ENCODE measurements at regions not wholly inside any gene's neighbourhood (a gene's known extent, or its start where the extent isn't known, plus 50 kb on each side); places are given as distances from the start of the nearest gene placed in this dataset.
"Not testable (repeated sequence)": the region's sequence is repeated elsewhere in the genome, so short reads cannot be mapped to it uniquely, and the experiment has no call there.

DNA sequence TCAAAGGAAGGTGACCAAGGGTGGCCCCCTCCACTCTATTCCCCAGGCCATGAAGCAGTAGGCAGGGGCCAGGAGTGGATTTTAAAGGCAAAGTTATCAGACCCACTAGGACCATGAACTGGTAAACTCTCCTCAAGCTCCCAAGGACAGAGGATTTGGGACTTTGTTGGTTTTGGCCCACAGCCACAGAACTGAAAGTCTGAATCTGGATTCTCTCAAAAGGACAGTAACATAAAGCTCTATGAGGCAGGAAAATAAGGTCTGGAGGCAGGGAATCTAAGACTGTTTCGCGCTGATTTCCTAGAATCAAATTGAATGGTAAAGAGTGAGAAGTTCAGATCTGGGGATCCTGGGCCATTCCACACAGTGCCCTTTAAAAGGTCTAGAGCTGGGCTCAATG, 91.3 kb upstream of the C2CD4B start:
- TF ChIP-seq, protein P1, sequence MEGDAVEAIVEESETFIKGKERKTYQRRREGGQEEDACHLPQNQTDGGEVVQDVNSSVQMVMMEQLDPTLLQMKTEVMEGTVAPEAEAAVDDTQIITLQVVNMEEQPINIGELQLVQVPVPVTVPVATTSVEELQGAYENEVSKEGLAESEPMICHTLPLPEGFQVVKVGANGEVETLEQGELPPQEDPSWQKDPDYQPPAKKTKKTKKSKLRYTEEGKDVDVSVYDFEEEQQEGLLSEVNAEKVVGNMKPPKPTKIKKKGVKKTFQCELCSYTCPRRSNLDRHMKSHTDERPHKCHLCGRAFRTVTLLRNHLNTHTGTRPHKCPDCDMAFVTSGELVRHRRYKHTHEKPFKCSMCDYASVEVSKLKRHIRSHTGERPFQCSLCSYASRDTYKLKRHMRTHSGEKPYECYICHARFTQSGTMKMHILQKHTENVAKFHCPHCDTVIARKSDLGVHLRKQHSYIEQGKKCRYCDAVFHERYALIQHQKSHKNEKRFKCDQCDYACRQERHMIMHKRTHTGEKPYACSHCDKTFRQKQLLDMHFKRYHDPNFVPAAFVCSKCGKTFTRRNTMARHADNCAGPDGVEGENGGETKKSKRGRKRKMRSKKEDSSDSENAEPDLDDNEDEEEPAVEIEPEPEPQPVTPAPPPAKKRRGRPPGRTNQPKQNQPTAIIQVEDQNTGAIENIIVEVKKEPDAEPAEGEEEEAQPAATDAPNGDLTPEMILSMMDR (conservative IDR thresholded peaks at IDR 0.05; ENCODE audit: low read length), result not testable (repeated sequence)
- not testable (repeated sequence) for TF ChIP-seq EZH2phosphoT487 (IDR thresholded peaks at IDR 0.05; ENCODE audit: borderline replicate concordance, low read depth, low read length)
